WTC11 (cell line): ENCODE measurements at regions not wholly inside any gene's neighbourhood (a gene's known extent, or its start where the extent isn't known, plus 50 kb on each side); places are given as distances from the start of the nearest gene placed in this dataset.

ENCODE experiments used
- ELF4 ChIP-seq: sonication (generic); formaldehyde crosslinking; IDR thresholded peaks from 2 replicates; pipeline ENCODE4 v1.8.1; 2022; ENCODE audit warnings: low read depth, mild to moderate bottlenecking, moderate library complexity, missing genetic modification reagents
- ETV6 ChIP-seq: sonication (generic); formaldehyde crosslinking; IDR thresholded peaks from 2 replicates; pipeline ENCODE4 v1.8.1; 2022; ENCODE audit warnings: mild to moderate bottlenecking, missing genetic modification reagents
- FOXP1 ChIP-seq: sonication (generic); formaldehyde crosslinking; IDR thresholded peaks from 2 replicates; pipeline ENCODE4 v1.8.0; 2022; ENCODE audit warnings: missing genetic modification reagents, mild to moderate bottlenecking, moderate library complexity, borderline replicate concordance
- JAZF1 ChIP-seq: fragments of 250-450 bp; sonication (Bioruptor Pico); IDR thresholded peaks from 2 replicates; pipeline ENCODE4 v1.9.0; 2021; ENCODE audit warnings: moderate library complexity, mild to moderate bottlenecking, inconsistent platforms
- NR2C2 ChIP-seq: sonication (generic); formaldehyde crosslinking; IDR thresholded peaks from 2 replicates; pipeline ENCODE4 v1.8.0; 2022; ENCODE audit warnings: mild to moderate bottlenecking, missing genetic modification reagents
- TCF7 ChIP-seq: sonication (generic); formaldehyde crosslinking; IDR thresholded peaks from 2 replicates; pipeline ENCODE4 v1.8.0; 2022; ENCODE audit warnings: mild to moderate bottlenecking, low read depth, missing genetic modification reagents, moderate library complexity
- ZNF317 ChIP-seq: sonication (generic); formaldehyde crosslinking; IDR thresholded peaks from 2 replicates; pipeline ENCODE4 v1.8.1; 2023; ENCODE audit warnings: low read depth, mild to moderate bottlenecking, moderate library complexity, missing genetic modification reagents, borderline replicate concordance
- TF ChIP-seq, protein P1 (sequence below): fragments of 200-600 bp; IDR thresholded peaks from 2 replicates; pipeline ENCODE4 v1.8.0; 2022; ENCODE audit warnings: antibody characterized with exemption
- TF ChIP-seq, protein P2 (sequence below): fragments of 250-450 bp; sonication (Bioruptor Pico); IDR thresholded peaks from 2 replicates; pipeline ENCODE4 v2.1.2; 2022; ENCODE audit warnings: mild to moderate bottlenecking, moderate library complexity
- TF ChIP-seq, protein P3 (sequence below): sonication (generic); formaldehyde crosslinking; IDR thresholded peaks from 2 replicates; pipeline ENCODE4 v1.8.0; 2022; ENCODE audit warnings: mild to moderate bottlenecking, missing genetic modification reagents
- TF ChIP-seq, protein P4 (sequence below): sonication (generic); formaldehyde crosslinking; IDR thresholded peaks from 2 replicates; pipeline ENCODE4 v1.8.1; 2022; ENCODE audit warnings: low read depth, mild to moderate bottlenecking, moderate library complexity, missing genetic modification reagents, borderline replicate concordance
- TF ChIP-seq, protein P5 (sequence below): sonication (generic); formaldehyde crosslinking; IDR thresholded peaks from 2 replicates; pipeline ENCODE4 v1.8.1; 2023; ENCODE audit warnings: mild to moderate bottlenecking, missing genetic modification reagents, borderline replicate concordance

DNA sequence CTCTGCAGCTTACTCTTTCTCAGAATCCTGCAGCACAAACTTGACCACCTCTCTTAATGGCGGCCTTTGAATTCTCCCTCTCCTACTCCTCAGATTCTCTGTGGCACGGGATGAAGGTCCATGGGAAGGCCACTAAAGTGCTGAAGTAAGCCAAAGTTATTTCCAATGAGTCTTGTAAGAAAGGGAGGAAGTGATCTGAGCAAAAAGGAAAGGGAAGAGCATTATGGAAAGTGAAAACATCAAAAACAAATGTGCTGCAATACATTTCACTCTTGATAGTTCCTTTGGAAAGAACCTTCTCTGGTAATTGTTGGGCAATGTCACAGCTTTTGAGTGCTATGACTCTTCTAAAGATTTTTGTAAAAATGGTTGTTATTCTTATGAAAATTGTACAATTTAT is 54.3 kb upstream of the CAMK2D start:
- TF ChIP-seq, protein P1, sequence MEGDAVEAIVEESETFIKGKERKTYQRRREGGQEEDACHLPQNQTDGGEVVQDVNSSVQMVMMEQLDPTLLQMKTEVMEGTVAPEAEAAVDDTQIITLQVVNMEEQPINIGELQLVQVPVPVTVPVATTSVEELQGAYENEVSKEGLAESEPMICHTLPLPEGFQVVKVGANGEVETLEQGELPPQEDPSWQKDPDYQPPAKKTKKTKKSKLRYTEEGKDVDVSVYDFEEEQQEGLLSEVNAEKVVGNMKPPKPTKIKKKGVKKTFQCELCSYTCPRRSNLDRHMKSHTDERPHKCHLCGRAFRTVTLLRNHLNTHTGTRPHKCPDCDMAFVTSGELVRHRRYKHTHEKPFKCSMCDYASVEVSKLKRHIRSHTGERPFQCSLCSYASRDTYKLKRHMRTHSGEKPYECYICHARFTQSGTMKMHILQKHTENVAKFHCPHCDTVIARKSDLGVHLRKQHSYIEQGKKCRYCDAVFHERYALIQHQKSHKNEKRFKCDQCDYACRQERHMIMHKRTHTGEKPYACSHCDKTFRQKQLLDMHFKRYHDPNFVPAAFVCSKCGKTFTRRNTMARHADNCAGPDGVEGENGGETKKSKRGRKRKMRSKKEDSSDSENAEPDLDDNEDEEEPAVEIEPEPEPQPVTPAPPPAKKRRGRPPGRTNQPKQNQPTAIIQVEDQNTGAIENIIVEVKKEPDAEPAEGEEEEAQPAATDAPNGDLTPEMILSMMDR = no peak
- no peak for TF ChIP-seq ZNF317
- TF ChIP-seq, protein P2, sequence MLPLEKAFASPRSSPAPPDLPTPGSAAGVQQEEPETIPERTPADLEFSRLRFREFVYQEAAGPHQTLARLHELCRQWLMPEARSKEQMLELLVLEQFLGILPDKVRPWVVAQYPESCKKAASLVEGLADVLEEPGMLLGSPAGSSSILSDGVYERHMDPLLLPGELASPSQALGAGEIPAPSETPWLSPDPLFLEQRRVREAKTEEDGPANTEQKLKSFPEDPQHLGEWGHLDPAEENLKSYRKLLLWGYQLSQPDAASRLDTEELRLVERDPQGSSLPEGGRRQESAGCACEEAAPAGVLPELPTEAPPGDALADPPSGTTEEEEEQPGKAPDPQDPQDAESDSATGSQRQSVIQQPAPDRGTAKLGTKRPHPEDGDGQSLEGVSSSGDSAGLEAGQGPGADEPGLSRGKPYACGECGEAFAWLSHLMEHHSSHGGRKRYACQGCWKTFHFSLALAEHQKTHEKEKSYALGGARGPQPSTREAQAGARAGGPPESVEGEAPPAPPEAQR (CRISPR knock-in tag) = no peak
- no peak for TF ChIP-seq JAZF1
- no peak for TF ChIP-seq ELF4 (CRISPR knock-in tag)
- TF ChIP-seq TCF7 (CRISPR knock-in tag) = no peak
- no peak for TF ChIP-seq ETV6 (CRISPR knock-in tag)
- TF ChIP-seq FOXP1 = no peak
- TF ChIP-seq, protein P3, sequence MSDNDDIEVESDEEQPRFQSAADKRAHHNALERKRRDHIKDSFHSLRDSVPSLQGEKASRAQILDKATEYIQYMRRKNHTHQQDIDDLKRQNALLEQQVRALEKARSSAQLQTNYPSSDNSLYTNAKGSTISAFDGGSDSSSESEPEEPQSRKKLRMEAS (CRISPR knock-in tag) = no peak
- TF ChIP-seq, protein P4, sequence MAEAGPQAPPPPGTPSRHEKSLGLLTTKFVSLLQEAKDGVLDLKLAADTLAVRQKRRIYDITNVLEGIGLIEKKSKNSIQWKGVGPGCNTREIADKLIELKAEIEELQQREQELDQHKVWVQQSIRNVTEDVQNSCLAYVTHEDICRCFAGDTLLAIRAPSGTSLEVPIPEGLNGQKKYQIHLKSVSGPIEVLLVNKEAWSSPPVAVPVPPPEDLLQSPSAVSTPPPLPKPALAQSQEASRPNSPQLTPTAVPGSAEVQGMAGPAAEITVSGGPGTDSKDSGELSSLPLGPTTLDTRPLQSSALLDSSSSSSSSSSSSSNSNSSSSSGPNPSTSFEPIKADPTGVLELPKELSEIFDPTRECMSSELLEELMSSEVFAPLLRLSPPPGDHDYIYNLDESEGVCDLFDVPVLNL (CRISPR knock-in tag) = no peak
- TF ChIP-seq NR2C2 (CRISPR knock-in tag) = no peak
- TF ChIP-seq, protein P5, sequence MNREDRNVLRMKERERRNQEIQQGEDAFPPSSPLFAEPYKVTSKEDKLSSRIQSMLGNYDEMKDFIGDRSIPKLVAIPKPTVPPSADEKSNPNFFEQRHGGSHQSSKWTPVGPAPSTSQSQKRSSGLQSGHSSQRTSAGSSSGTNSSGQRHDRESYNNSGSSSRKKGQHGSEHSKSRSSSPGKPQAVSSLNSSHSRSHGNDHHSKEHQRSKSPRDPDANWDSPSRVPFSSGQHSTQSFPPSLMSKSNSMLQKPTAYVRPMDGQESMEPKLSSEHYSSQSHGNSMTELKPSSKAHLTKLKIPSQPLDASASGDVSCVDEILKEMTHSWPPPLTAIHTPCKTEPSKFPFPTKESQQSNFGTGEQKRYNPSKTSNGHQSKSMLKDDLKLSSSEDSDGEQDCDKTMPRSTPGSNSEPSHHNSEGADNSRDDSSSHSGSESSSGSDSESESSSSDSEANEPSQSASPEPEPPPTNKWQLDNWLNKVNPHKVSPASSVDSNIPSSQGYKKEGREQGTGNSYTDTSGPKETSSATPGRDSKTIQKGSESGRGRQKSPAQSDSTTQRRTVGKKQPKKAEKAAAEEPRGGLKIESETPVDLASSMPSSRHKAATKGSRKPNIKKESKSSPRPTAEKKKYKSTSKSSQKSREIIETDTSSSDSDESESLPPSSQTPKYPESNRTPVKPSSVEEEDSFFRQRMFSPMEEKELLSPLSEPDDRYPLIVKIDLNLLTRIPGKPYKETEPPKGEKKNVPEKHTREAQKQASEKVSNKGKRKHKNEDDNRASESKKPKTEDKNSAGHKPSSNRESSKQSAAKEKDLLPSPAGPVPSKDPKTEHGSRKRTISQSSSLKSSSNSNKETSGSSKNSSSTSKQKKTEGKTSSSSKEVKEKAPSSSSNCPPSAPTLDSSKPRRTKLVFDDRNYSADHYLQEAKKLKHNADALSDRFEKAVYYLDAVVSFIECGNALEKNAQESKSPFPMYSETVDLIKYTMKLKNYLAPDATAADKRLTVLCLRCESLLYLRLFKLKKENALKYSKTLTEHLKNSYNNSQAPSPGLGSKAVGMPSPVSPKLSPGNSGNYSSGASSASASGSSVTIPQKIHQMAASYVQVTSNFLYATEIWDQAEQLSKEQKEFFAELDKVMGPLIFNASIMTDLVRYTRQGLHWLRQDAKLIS (CRISPR knock-in tag) = no peak
